Erythroblast (primary cell): ENCODE measurements at regions not wholly inside any gene's neighbourhood (a gene's known extent, or its start where the extent isn't known, plus 50 kb on each side); places are given as distances from the start of the nearest gene placed in this dataset.

Experiments
- GATA1 ChIP-seq: IDR thresholded peaks from 2 replicates; pipeline ENCODE4 v1.6.1; 2011; ENCODE audit warnings: low read depth, mild to moderate bottlenecking, control low read depth, low read length, moderate library complexity
- POLR2A ChIP-seq: IDR thresholded peaks from 2 replicates; pipeline ENCODE4 v1.6.1; 2011; ENCODE audit warnings: mild to moderate bottlenecking, low read length

DNA sequence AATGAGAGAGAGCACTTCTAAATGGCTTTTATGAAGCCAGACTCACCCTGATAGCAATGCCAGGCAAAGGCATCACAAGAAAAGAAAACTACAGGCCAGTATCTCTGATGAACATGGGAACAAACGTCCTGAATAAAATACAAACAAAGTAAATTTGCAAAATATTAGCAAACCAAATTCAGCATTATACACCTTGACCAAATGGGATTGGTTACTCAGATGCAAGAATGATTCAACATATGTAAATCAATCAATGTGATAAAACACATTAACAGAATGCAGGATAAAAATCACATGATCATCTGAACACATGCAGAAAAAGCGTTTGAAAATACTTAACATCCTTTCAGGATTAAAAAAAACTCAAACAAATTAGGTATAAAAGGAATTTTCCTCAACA, 494.9 kb upstream of the CCDC54 start:
- TF ChIP-seq POLR2A (no peak), GATA1 (no peak)
